ENCODE measurements at regions not wholly inside any gene's neighbourhood (a gene's known extent, or its start where the extent isn't known, plus 50 kb on each side); places are given as distances from the start of the nearest gene placed in this dataset.

DNA sequence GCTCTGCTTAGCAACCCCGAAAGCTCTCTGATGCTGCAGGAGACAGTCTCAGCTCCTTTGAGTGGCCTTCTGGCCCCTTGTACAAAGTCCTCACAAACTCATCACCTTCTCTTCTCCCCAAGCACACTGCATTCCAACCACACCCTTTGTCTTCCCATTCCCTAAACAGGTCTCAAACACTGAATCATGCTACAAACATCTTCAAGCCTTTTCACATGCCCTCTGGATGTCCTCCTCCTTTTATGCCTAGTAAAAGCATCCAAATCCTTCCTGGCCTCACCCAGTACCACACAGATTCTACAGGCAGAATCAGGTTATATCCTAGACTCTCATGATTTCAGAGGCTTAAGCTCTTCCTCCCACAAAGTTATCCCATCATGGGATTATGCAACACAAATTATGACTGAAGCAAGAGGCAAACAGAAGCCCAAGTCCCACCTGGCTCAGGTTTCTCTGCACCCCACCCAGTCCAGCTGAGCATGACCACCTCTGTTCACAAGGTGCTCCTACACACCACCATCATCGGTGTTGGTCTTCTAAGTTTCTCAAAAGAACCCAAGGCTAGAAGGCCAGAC is 61.4 kb upstream of the PCED1B start:
- H3K4me3 ChIP-seq (ENCODE audit: low read length), result no peak overlapping the region

DNA sequence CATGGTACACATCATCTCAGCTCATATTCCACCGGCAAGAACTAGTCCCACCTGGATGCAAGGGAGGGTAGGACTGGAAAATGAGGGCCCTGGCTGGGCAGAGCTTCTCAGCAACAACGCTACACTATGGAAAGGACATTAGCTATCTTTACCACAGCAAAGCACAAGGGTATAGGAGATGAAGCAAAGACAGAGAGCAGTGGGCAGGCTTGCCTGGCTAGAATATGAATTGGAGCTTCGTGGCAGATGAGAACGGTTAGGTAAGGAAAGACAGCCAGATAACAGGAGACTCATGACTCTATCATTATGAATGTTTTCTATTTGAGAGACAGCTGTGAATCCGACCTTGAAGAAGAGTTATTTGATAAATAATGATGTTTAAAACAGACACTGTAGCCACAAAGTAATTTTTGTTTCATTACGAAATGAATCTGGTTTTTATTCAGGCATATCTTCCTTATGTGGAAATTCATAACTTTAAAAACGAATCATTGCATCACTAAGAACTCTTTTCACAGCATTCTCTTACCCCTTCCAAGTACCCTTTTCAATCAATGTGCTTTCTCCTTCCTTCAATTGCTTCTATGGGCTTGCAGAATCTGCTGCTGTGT is 59.1 kb upstream of the PCED1B start:
- DNase-seq (ENCODE audit: low read depth, low spot score), result no peak
- no peak overlapping the region for H3K4me3 ChIP-seq (ENCODE audit: low read length)

More for the DNA sequence above, 61.4 kb upstream of the PCED1B start:
- DNase-seq (ENCODE audit: low read depth, low spot score), result no peak

DNA sequence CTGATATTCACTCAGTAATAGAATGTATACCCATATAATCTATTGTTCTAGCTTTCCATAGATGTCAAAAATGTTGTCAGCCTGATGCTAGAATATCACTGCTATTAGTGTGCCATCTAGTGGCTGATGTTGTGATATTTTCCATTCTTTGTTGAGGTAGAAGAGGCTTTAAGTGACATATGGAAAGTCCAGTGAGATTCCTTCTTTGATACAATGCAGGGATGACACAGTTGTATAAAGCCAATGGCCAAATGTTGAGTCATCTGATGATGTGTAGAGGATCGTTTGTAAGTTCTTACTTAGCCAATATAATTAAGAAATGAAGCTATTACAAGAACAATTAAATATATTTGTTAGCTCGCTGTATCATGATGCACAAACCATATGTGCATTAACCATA is 58.1 kb upstream of the PCED1B start:
- DNase-seq (ENCODE audit: low read depth, low spot score), result peak; percentile 45
- H3K4me3 ChIP-seq (ENCODE audit: low read length), result no peak overlapping the region

DNA sequence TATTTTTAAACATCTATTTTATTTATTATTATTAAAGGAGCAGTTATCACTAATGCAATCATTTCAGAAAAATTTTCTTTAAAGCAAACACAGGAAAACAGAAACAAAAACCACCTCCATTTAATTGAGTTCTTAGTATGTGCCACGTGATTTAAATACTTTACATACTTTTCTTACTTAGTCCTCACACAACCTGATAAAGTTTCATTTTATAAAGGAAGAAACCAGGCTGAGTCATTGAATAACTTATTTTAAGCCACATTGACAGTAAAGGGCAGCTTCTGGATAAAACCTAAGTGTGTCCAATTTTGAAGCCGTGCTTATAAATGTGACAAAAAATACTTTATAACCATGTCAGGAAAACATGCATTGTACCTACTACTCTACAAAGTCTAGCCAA is 57.1 kb upstream of the PCED1B start:
- DNase-seq (ENCODE audit: low read depth, low spot score), result no peak

DNA sequence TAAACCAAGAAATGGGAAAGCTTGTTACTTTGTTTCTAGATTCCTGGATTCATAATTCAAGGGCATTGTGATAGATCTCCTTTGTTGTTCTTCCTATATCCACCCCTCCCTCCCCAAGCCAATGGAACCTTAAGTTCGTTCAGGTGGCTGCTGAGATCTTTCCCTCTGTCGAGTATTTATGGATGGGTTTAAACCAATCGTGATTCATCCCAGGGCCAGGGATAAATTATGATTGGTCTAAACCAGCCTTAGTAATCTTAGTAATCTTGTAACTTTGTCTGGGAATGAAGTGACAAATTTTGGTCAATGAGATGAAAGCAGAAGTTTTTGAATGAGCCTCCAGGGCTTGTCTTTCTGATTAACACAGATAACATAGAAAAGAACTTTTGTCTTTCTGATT is 56.1 kb upstream of the PCED1B start:
- DNase-seq (ENCODE audit: low read depth, low spot score), result no peak
- no peak overlapping the region for H3K4me3 ChIP-seq (ENCODE audit: low read length)

More for the DNA sequence above, 57.1 kb upstream of the PCED1B start:
- no peak overlapping the region for H3K4me3 ChIP-seq (ENCODE audit: low read length)

DNA sequence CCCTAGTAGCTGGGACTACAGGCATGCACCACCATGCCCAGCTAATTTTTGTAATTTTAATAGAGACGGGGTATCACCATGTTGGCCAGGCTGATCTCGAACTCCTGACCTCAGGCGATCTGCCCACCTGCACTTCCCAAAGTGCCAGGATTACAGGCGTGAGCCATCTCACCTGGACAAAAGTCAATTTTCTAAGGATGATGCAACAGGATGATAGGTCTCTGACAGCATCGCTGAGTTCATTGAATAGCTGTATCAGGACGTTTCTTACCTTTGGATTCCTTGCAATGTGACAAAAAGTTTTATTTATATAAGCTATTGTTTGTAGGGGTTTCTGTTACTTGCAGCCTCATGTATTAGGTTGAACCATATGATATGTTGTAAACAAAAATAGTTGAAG is 55.5 kb upstream of the PCED1B start:
- no peak for DNase-seq (ENCODE audit: low read depth, low spot score)
- H3K4me3 ChIP-seq (ENCODE audit: low read length), result no peak overlapping the region

DNA sequence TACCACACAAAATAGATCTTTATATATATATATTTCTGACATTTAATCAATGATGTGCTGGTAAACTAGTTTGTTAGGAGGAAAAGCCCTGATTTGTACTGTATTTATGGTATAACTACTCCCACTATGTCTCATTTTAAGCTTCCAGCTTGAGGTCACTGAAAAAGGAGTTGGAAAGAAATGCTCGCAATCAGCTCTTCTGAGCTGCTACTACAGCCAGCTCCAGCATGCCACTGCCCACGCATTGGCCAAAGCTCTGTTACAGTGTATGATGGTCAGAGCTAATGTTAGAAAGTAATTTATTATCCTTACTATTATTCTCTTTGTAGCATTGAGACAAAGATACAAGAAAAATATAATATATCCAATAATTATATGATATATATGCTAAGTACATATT is 55.0 kb upstream of the PCED1B start:
- no peak overlapping the region for H3K4me3 ChIP-seq (ENCODE audit: low read length)
- no peak for DNase-seq (ENCODE audit: low read depth, low spot score)

DNA sequence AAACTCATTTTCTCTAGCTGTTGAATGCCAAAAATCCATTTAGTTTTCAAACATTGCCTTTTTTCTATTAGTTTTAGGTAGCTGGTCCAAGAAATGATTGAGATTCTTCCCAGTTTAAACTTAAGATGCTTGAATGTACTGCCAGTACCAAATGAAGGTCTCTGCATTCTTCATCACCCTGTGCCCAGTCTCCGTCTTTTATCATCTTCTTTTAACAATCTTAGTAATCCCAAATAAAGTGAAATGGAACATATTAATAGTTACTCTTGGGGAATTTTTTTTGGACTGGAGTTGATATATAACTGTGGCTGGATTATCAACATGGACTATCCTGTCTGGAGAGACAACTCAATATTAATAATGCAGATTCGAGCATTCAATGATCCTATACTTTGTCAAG is 54.1 kb upstream of the PCED1B start:
- no peak overlapping the region for H3K4me3 ChIP-seq (ENCODE audit: low read length)
- DNase-seq (ENCODE audit: low read depth, low spot score), result no peak

DNA sequence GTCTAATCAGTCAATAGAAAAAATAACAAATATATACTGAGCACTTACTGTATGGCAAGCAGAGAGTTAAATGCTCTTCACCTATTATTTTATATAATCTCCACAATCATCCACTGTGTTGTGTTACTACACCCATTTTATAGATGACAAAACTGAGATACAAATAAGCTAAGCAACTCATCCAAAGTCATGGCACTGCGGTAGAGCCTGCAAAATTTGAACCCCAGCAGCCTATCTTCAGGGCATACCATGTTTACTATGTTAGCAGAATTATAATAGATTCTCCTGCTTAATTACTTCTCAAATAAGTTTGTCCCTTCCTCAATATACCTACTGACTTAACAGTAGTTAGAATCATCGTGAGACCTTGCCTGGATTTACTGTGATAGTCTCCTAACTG is 53.6 kb upstream of the PCED1B start:
- no peak for DNase-seq (ENCODE audit: low read depth, low spot score)
- no peak overlapping the region for H3K4me3 ChIP-seq (ENCODE audit: low read length)

DNA sequence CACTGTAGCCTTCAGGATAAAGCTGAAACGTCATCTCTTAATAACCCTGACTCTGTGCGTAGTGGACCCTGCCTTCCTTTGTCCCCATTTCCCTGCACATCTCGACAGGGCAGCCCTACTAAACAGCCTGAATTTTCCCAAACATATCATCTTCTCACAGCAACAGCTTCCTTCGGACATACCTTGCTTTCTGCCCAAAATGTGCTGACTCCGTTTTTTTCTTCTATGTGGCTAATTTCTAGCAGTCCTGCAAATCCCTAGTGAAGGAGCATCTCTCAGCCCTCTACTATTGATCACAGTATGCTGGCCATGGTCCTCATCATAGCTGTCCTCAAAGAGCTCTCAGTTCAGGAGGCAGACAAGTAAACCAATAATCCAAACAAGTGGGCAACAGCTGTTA is 53.1 kb upstream of the PCED1B start:
- no peak for DNase-seq (ENCODE audit: low read depth, low spot score)
- no peak overlapping the region for H3K4me3 ChIP-seq (ENCODE audit: low read length)

Measured in Jurkat, Clone E6-1 (cell line).